ENCODE measurements at regions not wholly inside any gene's neighbourhood (a gene's known extent, or its start where the extent isn't known, plus 50 kb on each side); places are given as distances from the start of the nearest gene placed in this dataset.

- Histone ChIP-seq H3K9ac (replicated peaks; ENCODE audit: extremely low read depth, insufficient read depth, low read length) (no peak overlapping the region), H3K27me3 (ENCODE audit: control insufficient read depth in 2 of 2, insufficient read depth in 2 of 2, low read length in 2 of 2) (no peaks in the 10 kb centered on the region), H3K4me3 (replicated peaks in 1 of 3; ENCODE audit: insufficient read depth in 1 of 3, low read depth in 1 of 3, low read length in 3 of 3) (no peak overlapping the region), H3K4me1 (ENCODE audit: control insufficient read depth, extremely low read depth, insufficient read depth, low read length) (no peaks in the 10 kb centered on the region), H3K9me1 (replicated peaks; ENCODE audit: control insufficient read depth, extremely low read depth, insufficient read depth, low read length) (no peaks in the 10 kb centered on the region), H4K20me1 (replicated peaks; ENCODE audit: control insufficient read depth, extremely low read depth, insufficient read depth, low read length) (no peaks in the 10 kb centered on the region), H3K4me2 (ENCODE audit: insufficient read depth, low read length) (no peak overlapping the region), H3K36me3 (ENCODE audit: control insufficient read depth in 2 of 2, extremely low read depth in 1 of 2, insufficient read depth in 2 of 2, low read length in 2 of 2) (no peaks in the 10 kb centered on the region), H3K79me2 (ENCODE audit: control insufficient read depth, insufficient read depth, low read length) (no peaks in the 10 kb centered on the region), H3K9me3 (replicated peaks; ENCODE audit: control insufficient read depth, insufficient read depth, low read length) (no peaks in the 10 kb centered on the region), H3K27ac (ENCODE audit: insufficient read depth, low read depth, low read length) (no peak overlapping the region), H2AFZ (ENCODE audit: low read depth, low read length) (no peak overlapping the region)
- FAIRE-seq = no peak
- intact Hi-C loops (cut with micrococcal nuclease) (no loop called here), dilution Hi-C loops (cut with MboI; ENCODE audit: extremely low pct_ligation_motif_present, low sequenced_read_pairs) (no loop called here)
- POLR2A ChIA-PET = interaction anchor here (0.6 kb wide), 1 partner anchor 17 kb away, joined by 5 read pairs; no protein-coding TSS in a partner anchor
- no peak for DNase-seq (ENCODE audit: low read depth, low spot score)
- CTCF ChIA-PET = no interaction called here
- no TSS peak for BruUV-seq (replicated peaks)
- no peak for TF ChIP-seq MYC (IDR thresholded peaks at IDR 0.05; ENCODE audit: low read depth, low read length)
- no peak for TF ChIP-seq GATA2 (IDR thresholded peaks at IDR 0.05; ENCODE audit: insufficient read depth, insufficient read length, low read depth, low read length)
- TF ChIP-seq EZH2 (IDR thresholded peaks at IDR 0.05; ENCODE audit: borderline replicate concordance, low read depth, low read length, severe bottlenecking) = no peak
- TF ChIP-seq POLR2A (IDR thresholded peaks at IDR 0.05; ENCODE audit: low read depth, low read length) = no peak
- TF ChIP-seq POLR2AphosphoS5 (IDR thresholded peaks at IDR 0.05; ENCODE audit: insufficient read depth, low read depth, low read length) = no peak
- no peak for TF ChIP-seq FOS (IDR thresholded peaks at IDR 0.05; ENCODE audit: borderline replicate concordance, insufficient read depth, low read length)
- no peak for TF ChIP-seq MAX (IDR thresholded peaks at IDR 0.05; ENCODE audit: insufficient read depth, insufficient read length)
- TF ChIP-seq JUN (IDR thresholded peaks at IDR 0.05; ENCODE audit: borderline replicate concordance, insufficient read depth, insufficient read length, low read depth) = no peak
- no peak for TF ChIP-seq CTCF (IDR thresholded peaks at IDR 0.05; ENCODE audit: extremely low read depth in 1 of 2, insufficient read depth in 1 of 2, low read depth in 1 of 2, low read length in 2 of 2)
Measured at GRCh38 chr2:235255693-235256092, 238.2 kb upstream of the AGAP1 start.
